Frontal cortex (tissue), 3 donors: ENCODE measurements at regions not wholly inside any gene's neighbourhood (a gene's known extent, or its start where the extent isn't known, plus 50 kb on each side); places are given as distances from the start of the nearest gene placed in this dataset.
"Not testable (repeated sequence)": the region's sequence is repeated elsewhere in the genome, so short reads cannot be mapped to it uniquely, and the experiment has no call there.

ENCODE experiments used
- DNase-seq, 2 donors: peaks; one replicate each; pipeline ENCODE4 v3.0.0; 2012; ENCODE audit warnings: low spot score in 2 of 2
- FAIRE-seq: peaks from 2 replicates; lab custom pipeline; 2012; peaks lifted over from hg19 to GRCh38; lab: Jason Lieb, UNC
- donor health status: control.
- donor health status: control.
- donor health status: control.

GRCh38 chr6:26720663-26721218 is 61.2 kb upstream of the ZNF322 start:
- FAIRE-seq, DNase-seq: not testable (repeated sequence)

GRCh38 chr6:26730019-26730766 is 70.6 kb upstream of the ZNF322 start:
- FAIRE-seq, result not testable (repeated sequence)

GRCh38 chr6:26734776-26735472 is 75.4 kb upstream of the ZNF322 start:
- FAIRE-seq, DNase-seq: not testable (repeated sequence)

More at GRCh38 chr6:26730019-26730766, 70.6 kb upstream of the ZNF322 start:
- not testable (repeated sequence) for DNase-seq

GRCh38 chr6:26739811-26740210 is 80.3 kb upstream of the ZNF322 start:
- no peak for DNase-seq
- no peak for FAIRE-seq

GRCh38 chr6:26743157-26743821 is 83.7 kb upstream of the ZNF322 start:
- no peak for FAIRE-seq
- no peak for DNase-seq

GRCh38 chr6:26743941-26744699 is 84.6 kb upstream of the ZNF322 start:
- FAIRE-seq (no peak), DNase-seq (no peak)

GRCh38 chr6:26744837-26745282 is 85.3 kb upstream of the ZNF322 start:
- DNase-seq, FAIRE-seq: not testable (repeated sequence)

GRCh38 chr6:26745964-26746363 is 86.4 kb upstream of the ZNF322 start:
- DNase-seq, FAIRE-seq: not testable (repeated sequence)

- DNase-seq, result not testable (repeated sequence)
Observed at GRCh38 chr6:26749126-26749758, 89.7 kb upstream of the ZNF322 start.

GRCh38 chr6:26749759-26750126 is 90.2 kb upstream of the ZNF322 start:
- not testable (repeated sequence) for DNase-seq, FAIRE-seq

More at GRCh38 chr6:26749126-26749758, 89.7 kb upstream of the ZNF322 start:
- FAIRE-seq, result not testable (repeated sequence)

- FAIRE-seq (no peak), DNase-seq (no peak)
Observed at GRCh38 chr6:26754212-26754611, 94.7 kb upstream of the ZNF322 start.

GRCh38 chr6:26754801-26755200 is 95.3 kb upstream of the ZNF322 start:
- not testable (repeated sequence) for DNase-seq, FAIRE-seq

GRCh38 chr6:26756067-26756805 is 96.7 kb upstream of the ZNF322 start:
- FAIRE-seq, DNase-seq: not testable (repeated sequence)

- not testable (repeated sequence) for FAIRE-seq, DNase-seq
Observed at GRCh38 chr6:26766203-26766902, 106.8 kb upstream of the ZNF322 start.

GRCh38 chr6:26770941-26771666 is 111.6 kb upstream of the ZNF322 start:
- FAIRE-seq, result not testable (repeated sequence)

GRCh38 chr6:26773414-26773813 is 113.9 kb upstream of the ZNF322 start:
- FAIRE-seq, DNase-seq: not testable (repeated sequence)

More at GRCh38 chr6:26770941-26771666, 111.6 kb upstream of the ZNF322 start:
- not testable (repeated sequence) for DNase-seq

- DNase-seq, FAIRE-seq: not testable (repeated sequence)
Observed at GRCh38 chr6:26780563-26780962, 121.0 kb upstream of the ZNF322 start.
